ENCODE measurements at regions not wholly inside any gene's neighbourhood (a gene's known extent, or its start where the extent isn't known, plus 50 kb on each side); places are given as distances from the start of the nearest gene placed in this dataset.

- no peak for TF ChIP-seq CTCF (optimal IDR thresholded peaks at IDR 0.05 in 1 of 3, IDR thresholded peaks at IDR 0.05 in 1 of 3, conservative IDR thresholded peaks at IDR 0.05 in 1 of 3; ENCODE audit: extremely low read depth in 1 of 3, insufficient read depth in 2 of 3, low read length in 3 of 3)
- TF ChIP-seq EZH2 (IDR thresholded peaks at IDR 0.05; ENCODE audit: low read length): no peak
Measured at GRCh38 chr7:10034843-10035556, 938.7 kb upstream of the PHF14 start.

All from keratinocyte (primary cell).